NCI-H187 treated with DMSO at 0.1 percent for 48 hours (cell line): ENCODE measurements at regions not wholly inside any gene's neighbourhood (a gene's known extent, or its start where the extent isn't known, plus 50 kb on each side); places are given as distances from the start of the nearest gene placed in this dataset.
A peak's percentile ranks its signal among the peaks of the same experiment; 100 is the strongest.
"Not testable (repeated sequence)": the region's sequence is repeated elsewhere in the genome, so short reads cannot be mapped to it uniquely, and the experiment has no call there.

ENCODE experiments used
- DNase-seq: peaks from one replicate; lab custom pipeline; 2025; lab: John Stamatoyannopoulos, UW

DNA sequence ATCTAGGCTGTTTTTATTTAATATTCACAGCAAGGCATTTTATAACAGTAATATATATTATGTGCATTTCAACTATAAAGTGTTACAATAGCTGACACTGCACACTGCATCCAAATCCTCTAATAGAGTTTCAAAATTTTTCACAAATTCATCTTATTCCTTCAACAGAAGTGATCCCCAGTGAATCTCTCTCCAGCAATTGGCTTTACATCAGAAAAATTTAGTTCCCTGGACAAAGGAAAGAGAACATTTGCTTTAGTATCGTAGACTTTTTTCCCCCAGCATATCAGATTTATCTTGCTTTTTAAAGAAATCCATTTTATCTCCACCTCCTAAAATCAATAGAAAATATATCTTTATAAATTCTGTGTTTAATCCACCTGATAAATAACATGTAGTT lies 868.6 kb downstream of the TBL1XR1 start:
- no peak for DNase-seq

DNA sequence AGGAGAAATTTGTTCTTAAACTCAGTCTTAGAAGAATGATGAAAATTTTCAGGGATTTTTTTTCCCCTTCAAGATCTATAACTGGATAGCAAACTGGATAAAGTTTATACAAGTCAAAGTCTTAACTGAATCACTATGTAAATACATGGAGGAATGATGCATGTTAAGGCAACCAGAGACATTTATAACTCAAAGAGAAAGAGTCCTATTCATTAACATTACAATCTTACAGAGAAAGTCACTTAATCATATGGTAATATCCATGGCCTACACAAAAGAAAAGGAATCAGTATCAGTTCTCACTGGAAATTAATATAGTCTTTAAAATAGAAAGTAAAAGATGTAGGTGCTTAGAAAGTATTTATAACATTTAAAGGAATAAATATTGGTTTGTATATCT lies 869.1 kb downstream of the TBL1XR1 start:
- DNase-seq: no peak

DNA sequence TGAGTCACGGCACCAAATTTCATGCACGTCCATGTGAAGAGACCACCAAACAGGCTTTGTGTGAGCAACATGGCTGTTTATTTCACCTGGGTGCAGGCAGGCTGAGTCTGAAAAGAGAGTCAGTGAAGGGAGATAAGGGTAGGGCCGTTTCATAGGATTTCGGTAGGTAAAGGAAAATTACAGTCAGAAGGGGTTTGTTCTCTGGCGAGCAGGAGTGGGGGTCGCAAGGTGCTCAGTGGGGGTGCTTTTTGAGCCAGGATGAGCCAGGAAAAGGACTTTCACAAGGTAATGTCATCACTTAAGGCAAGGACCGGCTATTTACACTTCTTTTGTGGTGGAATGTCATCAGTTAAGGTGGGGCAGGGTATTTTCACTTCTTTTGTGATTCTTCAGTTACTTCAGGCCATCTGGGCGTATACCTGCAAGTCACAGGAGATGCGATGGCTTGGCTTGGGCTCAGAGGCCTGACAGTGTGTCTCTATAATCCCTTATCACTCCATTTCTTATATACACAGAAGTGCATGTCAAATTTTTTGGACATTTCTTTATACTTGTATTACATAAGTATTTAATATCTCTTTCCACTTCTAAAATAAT lies 870.3 kb downstream of the TBL1XR1 start:
- not testable (repeated sequence) for DNase-seq

DNA sequence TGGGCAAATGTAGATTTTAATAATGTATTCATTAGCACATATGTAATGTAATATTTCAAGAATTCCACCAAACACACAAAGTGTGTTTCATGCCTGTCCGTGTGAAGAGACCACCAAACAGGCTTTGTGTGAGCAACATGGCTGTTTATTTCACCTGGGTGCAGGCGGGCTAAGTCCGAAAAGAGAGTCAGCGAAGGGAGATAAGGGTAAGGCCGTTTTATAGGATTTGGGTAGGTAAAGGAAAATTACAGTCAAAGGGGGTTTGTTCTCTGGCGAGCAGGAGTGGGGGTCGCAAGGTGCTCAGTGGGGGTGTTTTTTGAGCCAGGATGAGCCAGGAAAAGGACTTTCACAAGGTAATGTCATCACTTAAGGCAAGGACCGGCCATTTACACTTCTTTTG lies 875.8 kb downstream of the TBL1XR1 start:
- DNase-seq: not testable (repeated sequence)

DNA sequence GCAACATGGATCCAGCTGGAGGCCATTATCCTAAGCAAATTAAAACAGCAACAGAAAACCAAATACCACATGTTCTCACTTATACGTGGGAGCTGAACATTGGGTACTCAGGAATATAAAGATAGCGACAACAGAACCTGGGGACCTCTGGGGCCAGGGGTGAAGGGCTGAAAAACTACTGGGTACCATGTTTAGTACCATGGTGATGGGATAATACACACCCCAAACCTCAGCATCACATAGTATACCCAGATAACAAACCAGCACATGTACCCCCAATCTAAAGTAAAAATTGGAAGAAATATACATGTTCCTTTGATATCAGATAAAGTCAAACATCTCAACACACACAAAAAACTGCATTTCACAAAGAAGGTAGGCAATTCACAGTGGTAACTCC lies 876.2 kb downstream of the TBL1XR1 start:
- no peak for DNase-seq

DNA sequence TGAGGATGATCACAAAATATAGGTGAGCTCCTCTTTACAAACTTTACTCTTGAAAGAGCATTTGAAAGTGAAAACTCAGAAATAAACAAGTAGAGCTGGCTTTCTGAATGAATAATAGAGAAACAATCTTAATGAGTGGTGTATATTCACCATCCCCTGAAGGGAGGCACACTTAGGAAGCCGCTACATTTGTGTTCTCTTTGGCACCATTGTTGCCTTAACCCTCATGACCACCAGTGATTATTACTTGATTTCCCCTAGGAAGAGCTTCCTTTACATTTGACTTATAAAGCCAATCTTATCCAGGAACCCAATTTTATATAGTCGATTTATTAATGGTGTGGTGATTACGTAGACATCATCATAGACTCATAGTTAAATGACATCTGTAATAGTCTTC lies 883.9 kb downstream of the TBL1XR1 start:
- DNase-seq: no peak

DNA sequence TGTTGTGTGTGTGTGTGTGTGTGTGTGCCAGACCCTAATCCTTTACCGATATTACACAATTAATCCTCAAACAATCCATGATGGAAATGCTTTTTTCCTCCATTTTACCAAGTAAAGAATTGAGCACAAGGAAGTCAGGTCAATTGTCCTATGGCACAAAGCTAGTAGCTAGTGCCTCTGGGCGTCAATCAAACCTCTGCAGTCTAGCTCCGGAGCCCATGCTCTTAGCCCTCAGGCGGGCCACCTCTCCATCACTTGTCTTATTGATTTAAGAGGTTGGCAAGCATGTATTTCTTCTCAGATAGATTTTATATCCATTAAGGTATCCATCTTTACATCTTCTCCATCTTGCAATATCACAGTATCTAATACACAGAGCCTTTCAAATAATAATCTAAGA lies 886.6 kb downstream of the TBL1XR1 start:
- no peak for DNase-seq

DNA sequence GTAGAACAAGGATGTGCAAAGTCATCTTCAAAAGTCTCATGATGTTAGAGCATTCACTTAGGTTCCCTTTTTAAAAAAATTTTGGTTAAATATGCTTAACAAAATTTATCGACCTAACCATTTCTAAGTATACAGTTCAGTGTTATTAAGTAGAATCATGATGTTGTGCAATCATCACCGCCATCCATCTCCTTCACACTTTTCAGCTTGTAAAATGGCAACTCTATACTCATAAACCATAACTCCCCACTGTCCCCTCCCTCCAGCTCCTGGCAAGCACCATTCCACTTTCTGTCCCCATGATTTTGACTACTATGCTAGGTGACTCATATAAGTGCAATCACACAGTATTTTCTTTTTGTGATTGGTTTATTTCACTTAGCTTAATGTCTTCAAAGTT lies 895.0 kb downstream of the TBL1XR1 start:
- no peak for DNase-seq

DNA sequence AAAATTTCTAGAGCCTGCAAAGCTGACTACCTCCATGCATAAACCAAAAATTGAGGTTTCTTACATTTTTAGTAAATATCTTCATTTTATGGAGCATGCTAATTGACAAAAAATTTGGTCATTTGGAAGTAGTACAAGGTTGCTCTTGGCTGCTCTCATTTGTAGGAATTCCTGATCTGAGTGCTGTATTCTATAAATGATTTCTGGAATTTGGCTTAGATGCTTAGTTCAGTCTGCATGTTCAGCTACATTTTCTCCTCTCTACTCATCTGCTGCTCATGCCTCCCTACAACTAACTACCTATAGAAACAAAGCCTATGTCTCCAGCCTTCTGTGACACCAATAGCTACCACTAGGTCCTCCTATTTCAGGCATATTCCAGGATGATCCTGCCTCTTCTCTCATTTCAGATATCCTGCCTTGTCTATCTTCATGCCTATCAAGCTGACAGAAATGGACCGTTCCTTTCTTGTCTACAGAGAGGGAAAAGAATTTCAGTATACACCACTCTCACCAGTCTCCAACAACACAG lies 901.1 kb downstream of the TBL1XR1 start:
- DNase-seq: no peak

DNA sequence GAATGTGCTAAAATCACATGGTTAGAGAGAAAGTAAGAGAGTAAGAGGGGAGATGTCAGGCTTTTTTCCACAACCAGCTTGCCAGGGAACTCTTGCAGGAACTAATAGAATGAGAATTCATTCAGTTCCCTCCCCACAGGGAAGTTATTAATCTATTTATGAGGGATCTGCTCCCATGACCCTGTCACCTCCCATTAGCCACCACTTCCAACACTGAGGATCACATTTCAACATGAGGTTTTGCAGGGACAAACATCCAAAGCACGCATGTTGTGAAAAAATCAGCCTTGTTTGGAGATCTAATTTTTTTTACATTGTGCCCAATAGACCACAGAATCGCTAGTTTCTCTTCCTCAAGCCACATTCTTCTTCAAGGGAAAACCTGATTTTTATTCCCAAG lies 904.0 kb downstream of the TBL1XR1 start:
- DNase-seq: no peak

DNA sequence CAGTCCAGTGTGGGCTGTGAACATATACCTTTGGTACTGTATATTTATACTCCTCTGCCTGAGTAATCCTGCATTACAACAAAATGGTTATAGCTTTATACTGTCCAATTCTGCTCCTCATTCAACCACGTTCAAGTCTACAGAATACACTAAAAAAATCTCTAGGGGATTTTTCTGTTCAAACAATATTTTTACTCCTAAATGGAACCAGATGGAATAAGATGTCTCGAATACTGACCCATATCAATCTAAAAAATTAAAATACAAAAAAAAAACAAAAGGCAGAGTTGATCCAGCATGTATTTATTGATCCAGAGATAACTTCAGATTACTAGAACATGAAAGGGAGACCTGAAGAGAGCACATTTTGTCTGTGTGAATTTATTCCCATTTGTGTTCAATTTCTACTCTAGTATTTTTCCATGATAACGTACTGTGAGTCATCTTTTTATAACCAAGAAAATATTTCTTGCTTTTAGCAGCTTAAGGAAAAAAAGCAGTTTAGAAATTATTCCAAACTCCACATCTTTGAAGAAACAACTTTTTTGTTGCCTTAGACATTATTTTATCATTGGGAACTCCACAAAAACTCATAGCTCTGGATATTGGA lies 910.7 kb downstream of the TBL1XR1 start:
- no peak for DNase-seq

DNA sequence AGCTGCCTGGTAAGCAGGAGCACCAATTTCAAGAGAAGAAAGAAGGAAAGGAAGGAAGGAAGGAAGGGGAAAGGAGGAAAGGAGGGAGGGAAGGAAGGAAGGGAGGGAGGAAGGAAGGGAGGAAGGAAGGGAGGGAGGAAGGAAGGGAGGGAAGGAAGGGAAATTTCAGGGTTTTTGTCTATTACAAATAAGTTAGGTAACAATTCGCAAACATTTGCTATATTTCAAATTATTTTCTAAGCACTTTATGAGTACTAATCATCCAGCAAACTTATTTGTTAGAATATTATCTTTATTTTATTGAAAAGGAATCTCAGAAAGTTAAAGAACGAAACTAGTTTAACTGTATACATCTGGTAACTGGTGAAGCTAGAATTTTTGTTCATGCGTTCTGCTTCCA lies 921.7 kb downstream of the TBL1XR1 start:
- no peak for DNase-seq

DNA sequence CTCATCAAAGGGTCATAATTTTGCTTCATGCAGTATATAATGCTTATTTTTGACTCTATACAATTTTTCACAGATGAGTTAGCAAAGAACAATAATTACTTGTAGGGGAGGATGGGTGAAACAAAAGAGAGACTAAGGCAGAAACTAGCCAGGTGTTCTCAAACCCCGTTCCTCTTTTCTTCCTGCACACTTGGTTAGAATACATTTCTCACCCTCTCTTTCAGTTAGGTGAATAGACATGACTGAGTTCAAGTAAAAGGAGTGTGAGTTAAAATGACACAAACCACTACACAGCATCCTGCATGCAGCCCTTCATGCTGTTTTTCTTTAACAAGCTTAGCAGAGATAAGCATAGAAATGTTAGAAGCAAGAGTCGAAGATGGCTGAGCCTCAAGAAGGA lies 922.2 kb downstream of the TBL1XR1 start:
- DNase-seq: no peak

DNA sequence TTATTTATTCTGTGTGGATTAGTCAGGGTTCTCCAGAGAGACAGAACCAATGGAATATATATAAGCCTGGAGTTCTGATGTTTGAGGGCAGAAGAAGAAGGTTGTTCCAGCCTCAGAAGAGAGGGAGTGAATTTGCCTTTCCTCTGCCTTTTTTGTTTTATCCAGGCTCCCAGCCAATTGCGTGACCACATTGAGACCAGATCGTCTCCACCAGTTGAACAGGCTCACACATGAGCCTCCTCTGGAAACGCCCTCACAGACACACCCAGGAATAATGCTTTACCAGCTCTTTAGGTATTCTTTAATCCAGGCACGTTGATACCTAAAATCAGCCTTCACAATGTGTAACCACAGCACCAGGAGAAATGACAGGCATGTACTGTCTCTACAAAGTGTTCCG lies 923.1 kb downstream of the TBL1XR1 start:
- DNase-seq: peak; percentile 78

DNA sequence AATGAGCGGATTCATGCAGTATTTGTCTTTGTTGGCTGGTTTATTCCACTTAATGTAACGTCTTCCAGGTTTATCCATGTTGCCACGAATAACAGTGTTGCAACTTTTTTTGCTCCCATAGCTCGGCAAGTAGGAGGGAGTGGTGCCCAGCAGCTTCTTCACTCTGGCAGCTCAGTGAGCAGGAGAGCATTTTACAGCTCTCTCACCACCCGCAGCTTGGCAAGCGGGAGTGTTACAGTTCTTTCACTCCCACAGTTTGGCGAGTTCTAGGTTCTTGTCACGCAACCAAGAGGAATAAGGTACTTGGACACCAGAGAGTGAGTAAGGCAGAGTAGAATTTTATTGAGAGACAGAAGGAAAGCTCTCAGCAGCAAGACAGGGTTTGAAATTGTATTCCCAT lies 935.2 kb downstream of the TBL1XR1 start:
- DNase-seq: no peak

DNA sequence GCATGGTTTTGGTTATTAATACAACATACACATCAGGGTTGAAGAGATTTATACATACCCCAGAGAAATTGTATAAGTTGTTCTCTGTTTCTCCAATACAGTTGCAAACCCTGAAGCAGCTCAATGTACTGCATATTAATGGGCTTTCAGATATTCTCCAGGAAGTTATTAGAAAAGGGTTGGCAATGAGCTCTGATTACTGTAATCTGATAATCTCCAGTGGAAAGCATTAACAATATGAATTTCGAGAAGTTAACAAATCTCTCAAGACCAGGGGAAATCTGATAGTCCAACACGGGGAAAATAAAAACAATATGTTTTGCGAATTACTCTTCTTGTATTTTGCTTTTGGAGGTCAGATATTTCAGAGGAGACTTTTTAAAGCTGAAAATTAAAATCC lies 950.1 kb downstream of the TBL1XR1 start:
- DNase-seq: no peak

DNA sequence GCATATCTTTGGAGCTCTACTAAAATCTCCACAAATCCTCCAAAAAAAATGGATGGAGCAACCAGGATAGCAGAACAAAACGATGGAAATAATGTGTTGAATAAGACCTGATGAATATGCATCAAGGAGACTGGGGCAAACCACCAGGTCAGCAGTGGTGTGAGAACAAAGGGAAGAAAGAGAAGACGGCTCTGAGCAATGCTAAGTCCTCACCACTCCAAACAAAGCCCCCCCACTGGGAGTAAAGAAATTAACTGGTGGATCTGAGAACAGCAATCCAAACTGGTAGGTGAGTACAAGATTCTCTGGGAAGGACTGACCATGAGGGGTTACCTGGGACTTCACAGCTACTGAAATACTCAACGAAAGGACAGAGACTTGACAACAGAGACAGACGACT lies 977.3 kb downstream of the TBL1XR1 start:
- DNase-seq: no peak

DNA sequence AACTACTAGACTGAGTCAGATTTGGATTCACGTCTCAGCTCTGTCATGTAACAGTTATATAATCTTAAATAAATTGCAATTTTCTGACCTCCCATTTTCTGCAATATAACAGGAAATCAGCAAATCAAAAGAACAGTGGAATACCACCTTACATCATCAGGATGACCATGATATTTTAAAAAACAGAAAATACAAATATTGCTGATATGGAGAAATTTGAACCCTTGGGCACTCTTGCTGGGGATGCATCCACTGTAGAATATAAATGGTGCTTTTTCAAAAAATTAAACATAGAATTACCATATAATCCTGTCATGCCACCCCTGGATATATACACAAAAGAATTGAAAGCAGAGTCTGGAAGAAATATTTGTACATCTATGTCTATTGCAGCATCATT lies 982.5 kb downstream of the TBL1XR1 start:
- no peak for DNase-seq

DNA sequence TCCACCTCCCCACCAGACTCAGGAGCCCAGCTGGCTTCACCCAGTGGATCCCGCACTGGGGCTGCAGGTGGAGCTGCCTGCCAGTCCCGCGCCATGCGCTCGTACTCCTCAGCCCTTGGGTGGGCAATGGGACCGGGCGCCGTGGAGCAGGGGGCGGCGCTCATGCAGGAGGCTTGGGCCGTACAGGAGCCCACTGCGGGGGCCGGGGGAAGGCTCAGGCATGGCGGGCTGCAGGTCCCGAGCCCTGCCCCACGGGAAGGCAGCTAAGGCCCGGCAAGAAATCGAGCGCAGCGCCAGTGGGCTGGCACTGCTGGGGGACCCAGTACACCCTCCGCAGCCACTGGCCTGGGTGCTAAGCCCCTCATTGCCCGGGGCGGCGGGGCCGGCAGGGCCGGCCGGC lies 984.0 kb downstream of the TBL1XR1 start:
- not testable (repeated sequence) for DNase-seq

DNA sequence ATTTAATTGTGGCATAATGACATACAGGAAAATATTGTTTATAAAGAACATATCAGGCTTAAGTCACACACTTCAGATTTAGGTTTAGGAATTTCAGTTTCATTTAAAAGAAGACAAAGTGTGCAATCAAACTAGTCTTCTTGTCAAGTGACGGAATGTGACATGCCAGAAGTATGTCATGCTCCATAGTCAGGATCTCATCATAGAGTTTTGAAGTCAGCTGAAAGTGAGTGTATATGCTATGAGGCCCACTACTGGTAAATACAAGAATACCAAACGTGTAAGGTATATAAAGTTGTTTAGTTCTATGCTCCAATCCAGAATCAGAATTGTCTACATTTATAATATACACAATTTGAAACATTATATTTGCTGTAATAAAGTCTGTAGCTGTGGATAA lies 988.4 kb downstream of the TBL1XR1 start:
- no peak for DNase-seq

DNA sequence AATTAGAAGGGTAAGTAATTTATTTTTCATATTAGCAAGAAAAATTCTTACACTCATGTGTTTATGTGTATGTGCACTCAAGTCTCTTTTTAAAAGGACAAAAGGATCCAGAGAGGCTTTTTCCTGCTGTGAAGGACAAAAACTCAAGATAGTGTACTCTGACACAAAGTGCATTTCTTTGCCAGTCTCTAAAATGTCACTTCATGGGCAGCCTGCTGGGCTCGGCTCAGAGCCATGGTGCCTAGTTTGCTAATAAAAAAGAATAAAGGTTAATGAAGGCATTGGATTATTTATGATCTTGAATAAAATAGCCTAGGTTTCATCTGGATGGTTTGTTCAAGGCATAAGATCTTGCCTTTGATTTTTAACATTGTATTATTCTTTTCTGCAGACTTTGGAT lies 989.0 kb downstream of the TBL1XR1 start:
- DNase-seq: no peak

DNA sequence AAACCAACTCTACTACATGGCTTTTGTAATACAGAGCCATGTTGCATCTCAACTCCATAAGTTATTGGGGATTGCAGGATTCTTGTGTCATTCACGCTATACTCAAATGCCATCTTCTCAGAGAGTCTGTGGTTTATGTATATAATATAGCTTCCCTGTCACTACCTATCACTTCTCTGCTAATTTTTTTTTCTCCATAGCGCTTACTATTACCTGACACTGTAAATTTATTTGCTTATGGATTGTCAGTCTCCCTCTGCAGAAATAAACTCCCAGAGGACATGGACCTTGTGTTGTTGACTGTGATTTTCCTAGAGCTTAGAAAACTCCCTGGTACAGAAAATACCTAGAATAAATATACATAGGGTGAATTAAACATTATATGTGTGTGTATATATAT lies 990.5 kb downstream of the TBL1XR1 start:
- DNase-seq: no peak

DNA sequence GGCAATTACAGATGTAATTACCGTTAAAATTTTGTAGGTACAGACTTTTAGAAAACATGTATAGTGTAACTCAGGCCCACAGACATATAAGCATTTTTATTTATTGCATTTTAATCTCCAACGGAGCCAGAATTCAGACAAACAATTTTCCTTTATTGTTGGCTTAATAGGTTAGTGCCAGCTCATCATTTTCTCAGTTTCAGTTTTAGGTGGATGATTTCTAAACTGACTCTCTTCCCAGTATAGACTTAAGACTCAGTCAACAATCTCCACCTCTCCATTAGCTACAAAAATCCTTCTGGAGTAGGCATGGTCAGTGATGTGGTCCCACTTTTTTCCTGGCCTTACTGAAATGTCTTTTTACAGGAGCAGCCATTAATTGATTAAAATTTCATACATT lies 994.6 kb downstream of the TBL1XR1 start:
- no peak for DNase-seq

DNA sequence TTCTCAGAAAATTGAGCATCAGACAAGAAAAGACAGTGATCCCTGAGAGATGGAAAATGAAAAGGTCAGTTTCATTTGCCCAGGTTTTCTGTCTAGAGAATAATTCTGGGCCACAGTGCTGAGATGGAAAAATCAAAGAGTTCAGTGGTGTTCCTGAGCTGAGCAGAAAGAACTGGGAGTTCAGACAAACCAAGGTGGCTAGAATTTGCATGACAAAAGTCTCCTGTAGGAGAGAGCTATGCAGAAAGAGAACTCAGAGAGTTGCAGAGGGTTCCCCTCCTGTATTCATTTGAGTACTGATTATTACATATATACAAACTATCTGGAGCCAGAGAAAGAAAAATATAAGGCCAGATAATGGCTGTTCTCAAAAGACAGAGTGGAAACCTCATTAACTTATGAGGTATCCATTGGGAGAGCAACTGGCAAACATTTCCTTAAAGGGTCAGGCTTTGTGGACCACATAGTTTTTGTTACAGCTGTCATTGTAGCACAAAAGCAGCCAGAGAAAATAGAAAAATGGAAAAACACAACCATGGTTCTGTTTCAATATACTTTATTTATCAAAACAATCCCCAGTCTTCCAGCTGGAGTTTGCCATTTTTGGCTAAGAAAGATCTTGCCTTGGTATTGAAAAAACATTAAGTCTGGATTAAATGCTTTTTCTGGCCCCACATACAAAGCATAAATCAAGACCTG lies 1004.1 kb downstream of the TBL1XR1 start:
- DNase-seq: no peak
